SU-DHL-6 (cell line): ENCODE measurements at regions not wholly inside any gene's neighbourhood (a gene's known extent, or its start where the extent isn't known, plus 50 kb on each side); places are given as distances from the start of the nearest gene placed in this dataset.

Source experiments
- H2AFZ ChIP-seq: fragments of 200-600 bp; sonication (generic); 2 replicates; pipeline ENCODE4 v1.6.1; 2014; ENCODE audit warnings: low read depth, mild to moderate bottlenecking, moderate library complexity, mixed read lengths, antibody characterized with exemption, low read length; ENCODE audit not compliant: severe bottlenecking
- H3F3A ChIP-seq: fragments of 200-600 bp; shearing (Covaris generic); 2 replicates; pipeline ENCODE4 v1.6.0; 2016; ENCODE audit warnings: antibody characterized with exemption, mild to moderate bottlenecking; ENCODE audit not compliant: insufficient read depth
- H3K27ac ChIP-seq: fragments of 200-600 bp; sonication (generic); 2 replicates; pipeline ENCODE4 v1.5.1; 2016; ENCODE audit warnings: low read depth, mild to moderate bottlenecking, low read length, moderate library complexity, mixed read lengths
- H3K27me3 ChIP-seq: fragments of 200-600 bp; sonication (generic), shearing (Covaris generic); 2 replicates; pipeline ENCODE4 v1.6.0; 2014; ENCODE audit warnings: mild to moderate bottlenecking, low read length
- H3K36me3 ChIP-seq: fragments of 200-600 bp; sonication (generic); 2 replicates; pipeline ENCODE4 v1.6.1; 2014; ENCODE audit warnings: mild to moderate bottlenecking, low read length, mixed read lengths
- H3K4me2 ChIP-seq: fragments of 300-600, 200-600 bp; shearing (Covaris generic), sonication (generic); 2 replicates; pipeline ENCODE4 v1.6.0; 2014; ENCODE audit warnings: low read length, low read depth, mild to moderate bottlenecking; ENCODE audit not compliant: poor library complexity, severe bottlenecking
- H3K4me3 ChIP-seq: fragments of 200-600 bp; sonication (generic); 2 replicates; pipeline ENCODE4 v1.5.1; 2014; ENCODE audit warnings: antibody characterized with exemption, low read length, mild to moderate bottlenecking, mixed read lengths; ENCODE audit not compliant: insufficient read depth, poor library complexity, severe bottlenecking
- H3K79me2 ChIP-seq: fragments of 200-600 bp; sonication (generic); 2 replicates; pipeline ENCODE4 v1.6.1; 2014; ENCODE audit warnings: mild to moderate bottlenecking, low read length, moderate library complexity; ENCODE audit not compliant: insufficient read depth
- H3K9ac ChIP-seq: fragments of 200-600 bp; sonication (generic); 2 replicates; pipeline ENCODE4 v1.7.0; 2014; ENCODE audit warnings: mild to moderate bottlenecking, low read length
- H3K9me2 ChIP-seq: fragments of 200-600 bp; sonication (generic); replicated peaks from 2 replicates; pipeline ENCODE4 v1.6.1; 2014; ENCODE audit warnings: low read length; ENCODE audit not compliant: insufficient read depth
- H3K9me3 ChIP-seq: fragments of 200-600 bp; sonication (generic); 2 replicates; pipeline ENCODE4 v1.6.1; 2014; ENCODE audit warnings: low read length, mixed read lengths; ENCODE audit not compliant: insufficient read depth
- H4K20me1 ChIP-seq: fragments of 200-600 bp; sonication (generic); 2 replicates; pipeline ENCODE4 v1.6.1; 2014; ENCODE audit warnings: low read depth, mild to moderate bottlenecking, antibody characterized with exemption, low read length, moderate library complexity, mixed read lengths
- EZH2phosphoT487 ChIP-seq: fragments of 200-600 bp; sonication (generic), shearing (Covaris generic); conservative IDR thresholded peaks from 2 replicates; pipeline ENCODE4 v1.6.1; 2018; ENCODE audit warnings: mild to moderate bottlenecking, antibody characterized with exemption, low read length, moderate library complexity, mixed read lengths
- TF ChIP-seq, protein P1 (sequence below): fragments of 200-600 bp; sonication (generic); IDR thresholded peaks from one replicate; pipeline ENCODE4 v1.5.1; 2017; ENCODE audit warnings: antibody characterized with exemption, mild to moderate bottlenecking, low read length, moderate library complexity; ENCODE audit not compliant: insufficient read depth, poor library complexity, severe bottlenecking

DNA sequence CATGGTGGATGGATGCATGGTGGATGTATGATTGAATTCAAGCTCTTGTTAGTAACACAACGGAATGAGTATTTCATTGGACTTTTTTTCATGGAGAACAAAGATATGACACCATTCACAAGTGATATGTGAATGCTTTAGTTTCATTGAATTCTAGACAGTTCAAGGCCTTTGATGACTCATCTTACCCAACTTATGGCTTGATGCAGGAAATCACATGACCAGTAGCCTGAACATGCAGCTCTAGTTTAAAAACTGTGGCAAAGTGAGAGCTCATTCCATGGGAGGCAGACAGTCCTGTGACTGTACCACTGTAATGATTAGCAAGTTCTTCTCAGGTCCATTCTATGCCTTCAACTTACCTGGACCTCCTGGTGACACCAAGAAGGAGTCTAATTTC, 1239.3 kb downstream of the TYW1 start:
- Histone ChIP-seq H3K36me3 (no peaks in the 10 kb centered on the region), H3K27ac (no peak overlapping the region), H2AFZ (no peak overlapping the region), H3K9ac (no peak overlapping the region), H3K4me2 (no peak overlapping the region), H3K9me3 (no peaks in the 10 kb centered on the region; the same call in 1 of the 2 replicates), H3K27me3 (no peaks in the 10 kb centered on the region), H3K79me2 (no peaks in the 10 kb centered on the region), H3K9me2 (no peaks in the 10 kb centered on the region), H4K20me1 (no peaks in the 10 kb centered on the region), H3K4me3 (no peak overlapping the region), H3F3A (no peaks in the 10 kb centered on the region)
- no peak for TF ChIP-seq EZH2phosphoT487
- TF ChIP-seq, protein P1, sequence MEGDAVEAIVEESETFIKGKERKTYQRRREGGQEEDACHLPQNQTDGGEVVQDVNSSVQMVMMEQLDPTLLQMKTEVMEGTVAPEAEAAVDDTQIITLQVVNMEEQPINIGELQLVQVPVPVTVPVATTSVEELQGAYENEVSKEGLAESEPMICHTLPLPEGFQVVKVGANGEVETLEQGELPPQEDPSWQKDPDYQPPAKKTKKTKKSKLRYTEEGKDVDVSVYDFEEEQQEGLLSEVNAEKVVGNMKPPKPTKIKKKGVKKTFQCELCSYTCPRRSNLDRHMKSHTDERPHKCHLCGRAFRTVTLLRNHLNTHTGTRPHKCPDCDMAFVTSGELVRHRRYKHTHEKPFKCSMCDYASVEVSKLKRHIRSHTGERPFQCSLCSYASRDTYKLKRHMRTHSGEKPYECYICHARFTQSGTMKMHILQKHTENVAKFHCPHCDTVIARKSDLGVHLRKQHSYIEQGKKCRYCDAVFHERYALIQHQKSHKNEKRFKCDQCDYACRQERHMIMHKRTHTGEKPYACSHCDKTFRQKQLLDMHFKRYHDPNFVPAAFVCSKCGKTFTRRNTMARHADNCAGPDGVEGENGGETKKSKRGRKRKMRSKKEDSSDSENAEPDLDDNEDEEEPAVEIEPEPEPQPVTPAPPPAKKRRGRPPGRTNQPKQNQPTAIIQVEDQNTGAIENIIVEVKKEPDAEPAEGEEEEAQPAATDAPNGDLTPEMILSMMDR: no peak

DNA sequence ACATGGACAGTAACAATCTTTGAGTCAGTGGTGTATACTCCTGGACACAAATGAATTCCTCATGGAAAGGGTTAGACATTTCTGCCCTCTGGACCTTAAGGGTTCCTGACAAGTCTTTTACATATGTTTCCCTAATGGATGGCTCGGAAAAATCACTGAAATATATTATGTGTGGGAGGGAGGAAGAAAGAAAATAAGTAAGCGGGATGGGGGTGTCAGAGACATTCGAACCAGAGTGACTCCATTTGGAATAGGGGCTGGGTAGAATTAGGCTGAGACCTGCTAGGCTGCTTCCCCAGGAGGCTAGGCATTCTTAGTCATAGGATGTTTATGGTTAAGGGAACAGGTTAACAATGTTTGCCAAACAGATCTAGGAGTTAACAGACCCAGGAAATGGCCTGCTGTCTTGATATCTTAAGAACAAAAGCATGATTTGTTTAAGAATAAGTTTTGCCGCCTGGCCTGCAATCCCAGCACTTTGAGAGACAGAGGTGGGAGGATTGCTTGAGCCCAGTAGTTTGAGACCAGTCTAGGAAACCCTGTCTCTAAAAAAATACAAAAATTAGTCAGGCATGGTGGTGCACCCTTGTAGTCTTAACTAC, 1241.7 kb downstream of the TYW1 start:
- Histone ChIP-seq H3K9me2 (no peaks in the 10 kb centered on the region), H3K9ac (no peak overlapping the region), H3K9me3 (no peaks in the 10 kb centered on the region; the same call in 1 of the 2 replicates), H3K79me2 (no peaks in the 10 kb centered on the region), H3K4me3 (no peak overlapping the region), H3K36me3 (no peaks in the 10 kb centered on the region), H4K20me1 (no peaks in the 10 kb centered on the region), H3K4me2 (no peak overlapping the region), H2AFZ (no peak overlapping the region), H3K27me3 (no peaks in the 10 kb centered on the region), H3F3A (no peaks in the 10 kb centered on the region), H3K27ac (no peak overlapping the region)
- TF ChIP-seq EZH2phosphoT487: no peak
- TF ChIP-seq, protein P1: no peak

DNA sequence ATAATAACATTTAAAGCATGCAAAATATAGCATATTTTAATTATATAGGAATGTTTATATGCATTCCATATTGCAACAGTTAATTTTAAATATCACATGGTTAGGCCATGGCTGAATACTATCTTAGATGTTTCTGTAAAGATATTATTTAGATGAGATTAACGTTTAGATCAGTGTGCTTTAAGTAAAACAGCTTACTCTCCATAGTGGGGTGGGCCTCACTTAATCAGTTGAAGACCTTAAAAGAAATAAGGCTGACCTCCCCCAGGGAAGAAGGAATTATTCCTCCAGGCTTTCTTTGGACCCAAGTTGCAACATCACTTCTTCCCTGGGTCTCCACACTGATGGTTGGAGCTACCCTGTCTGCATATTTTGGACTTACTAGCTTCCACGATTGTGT, 1246.5 kb downstream of the TYW1 start:
- no peak overlapping the region for H2AFZ ChIP-seq
- no peaks in the 10 kb centered on the region for H3K36me3 ChIP-seq
- no peak overlapping the region for H3K4me2 ChIP-seq
- TF ChIP-seq, protein P1: no peak
- no peak for TF ChIP-seq EZH2phosphoT487
- H3F3A ChIP-seq: no peaks in the 10 kb centered on the region
- H3K27ac ChIP-seq: no peak overlapping the region
- H4K20me1 ChIP-seq: no peaks in the 10 kb centered on the region
- no peaks in the 10 kb centered on the region for H3K79me2 ChIP-seq
- no peaks in the 10 kb centered on the region; the same call in 1 of the 2 replicates for H3K9me3 ChIP-seq
- H3K9ac ChIP-seq: no peak overlapping the region
- no peaks in the 10 kb centered on the region for H3K9me2 ChIP-seq
- no peak overlapping the region for H3K4me3 ChIP-seq
- no peaks in the 10 kb centered on the region for H3K27me3 ChIP-seq
